ENCODE measurements at regions not wholly inside any gene's neighbourhood (a gene's known extent, or its start where the extent isn't known, plus 50 kb on each side); places are given as distances from the start of the nearest gene placed in this dataset.

- TF ChIP-seq, protein P1, sequence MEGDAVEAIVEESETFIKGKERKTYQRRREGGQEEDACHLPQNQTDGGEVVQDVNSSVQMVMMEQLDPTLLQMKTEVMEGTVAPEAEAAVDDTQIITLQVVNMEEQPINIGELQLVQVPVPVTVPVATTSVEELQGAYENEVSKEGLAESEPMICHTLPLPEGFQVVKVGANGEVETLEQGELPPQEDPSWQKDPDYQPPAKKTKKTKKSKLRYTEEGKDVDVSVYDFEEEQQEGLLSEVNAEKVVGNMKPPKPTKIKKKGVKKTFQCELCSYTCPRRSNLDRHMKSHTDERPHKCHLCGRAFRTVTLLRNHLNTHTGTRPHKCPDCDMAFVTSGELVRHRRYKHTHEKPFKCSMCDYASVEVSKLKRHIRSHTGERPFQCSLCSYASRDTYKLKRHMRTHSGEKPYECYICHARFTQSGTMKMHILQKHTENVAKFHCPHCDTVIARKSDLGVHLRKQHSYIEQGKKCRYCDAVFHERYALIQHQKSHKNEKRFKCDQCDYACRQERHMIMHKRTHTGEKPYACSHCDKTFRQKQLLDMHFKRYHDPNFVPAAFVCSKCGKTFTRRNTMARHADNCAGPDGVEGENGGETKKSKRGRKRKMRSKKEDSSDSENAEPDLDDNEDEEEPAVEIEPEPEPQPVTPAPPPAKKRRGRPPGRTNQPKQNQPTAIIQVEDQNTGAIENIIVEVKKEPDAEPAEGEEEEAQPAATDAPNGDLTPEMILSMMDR (conservative IDR thresholded peaks at IDR 0.05; ENCODE audit: low read length), result no peak
- no peak for TF ChIP-seq EZH2phosphoT487 (IDR thresholded peaks at IDR 0.05; ENCODE audit: borderline replicate concordance, low read depth, low read length)
Observed at GRCh38 chr19:30955112-30956104, 393.8 kb downstream of the TSHZ3 start.
